ENCODE measurements at regions not wholly inside any gene's neighbourhood (a gene's known extent, or its start where the extent isn't known, plus 50 kb on each side); places are given as distances from the start of the nearest gene placed in this dataset.

DNA sequence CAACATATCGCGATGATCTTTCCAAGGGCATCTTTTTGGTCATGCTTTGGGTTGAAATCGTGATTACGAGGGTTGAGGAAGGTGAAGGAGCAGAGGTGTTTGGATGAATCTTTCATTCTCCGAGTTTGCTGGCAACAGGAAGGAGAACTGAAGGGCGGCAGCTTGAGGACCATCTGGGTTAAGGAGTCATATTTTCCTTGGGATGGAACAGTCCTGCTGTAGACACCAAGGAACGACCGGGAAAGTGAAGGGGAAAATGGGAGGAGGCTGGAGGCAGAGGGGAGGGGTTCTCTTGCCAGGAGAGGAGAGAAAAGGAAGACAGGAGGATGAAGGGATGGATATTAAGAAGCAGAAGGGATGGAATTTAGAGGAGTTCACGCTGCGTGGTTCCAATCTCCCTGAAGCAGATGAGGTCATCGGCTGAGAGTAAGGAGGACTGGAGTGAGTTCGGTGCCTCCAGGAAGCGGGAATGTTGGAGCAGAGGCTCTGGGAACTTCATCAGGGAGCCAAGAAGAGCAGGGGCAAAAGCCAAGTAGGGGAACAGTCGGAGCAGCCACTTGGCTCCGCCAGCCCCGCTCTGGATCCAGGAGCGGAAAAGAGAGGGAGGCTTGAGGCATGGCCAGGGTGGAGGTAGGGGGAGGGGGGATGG lies 116.6 kb upstream of the GALNT17 start:
- no peak overlapping the region for H4K8ac ChIP-seq (ENCODE audit: extremely low read depth, insufficient read depth, low read length)
- H2AK5ac ChIP-seq (ENCODE audit: low read depth, low read length) = no peak overlapping the region
- H3K9ac ChIP-seq (replicated peaks in 1 of 4; ENCODE audit: extremely low read depth in 1 of 4, low read depth in 3 of 4, low read length in 3 of 4) = no peak overlapping the region
- H3K4me1 ChIP-seq (replicated peaks in 1 of 4; ENCODE audit: control insufficient read depth in 3 of 4, insufficient read depth in 4 of 4, low read length in 3 of 4) = no peaks in the 10 kb centered on the region
- peak overlapping the region; percentile 76 for H2AFZ ChIP-seq (ENCODE audit: low read length)
- H3K4me3 ChIP-seq (ENCODE audit: extremely low read depth in 1 of 4, insufficient read depth in 2 of 4, low read depth in 3 of 4, low read length in 4 of 4) = no peak overlapping the region
- H2BK5ac ChIP-seq (ENCODE audit: low read depth, low read length) = 0 out of 2 replicates have a peak overlapping the region, but pooled peaks have one; percentile 52
- no peak overlapping the region for H2BK15ac ChIP-seq (ENCODE audit: low read length)
- H3K79me2 ChIP-seq (ENCODE audit: control insufficient read depth in 1 of 2, insufficient read depth in 2 of 2, low read length in 2 of 2) = no peaks in the 10 kb centered on the region
- no peak overlapping the region for H3K4ac ChIP-seq (replicated peaks; ENCODE audit: insufficient read length, low read depth, low read length)
- no peaks in the 10 kb centered on the region for H3K23me2 ChIP-seq (ENCODE audit: low read depth, low read length)
- no peak overlapping the region for H3K23ac ChIP-seq (ENCODE audit: insufficient read length)
- no peaks in the 10 kb centered on the region for H3K9me3 ChIP-seq (ENCODE audit: insufficient read depth in 2 of 2, low read depth in 1 of 2, low read length in 1 of 2)
- 0 out of 2 replicates have a peak overlapping the region, but pooled peaks have one; percentile 43 for H2BK20ac ChIP-seq (ENCODE audit: low read length)
- CTCF ChIA-PET (ENCODE audit: partially characterized antibody) = no interaction called here
- FAIRE-seq (no peak), DNase-seq (ENCODE audit: low read depth in 1 of 2, low spot score in 2 of 2) (no peak)
- no peaks in the 10 kb centered on the region for H4K20me1 ChIP-seq (replicated peaks in 1 of 2; ENCODE audit: control insufficient read depth in 1 of 2, insufficient read depth in 2 of 2, low read length in 2 of 2)
- no peak overlapping the region for H3K27ac ChIP-seq (ENCODE audit: low read depth, low read length)
- H3K18ac ChIP-seq (ENCODE audit: extremely low read depth, low read length) = no peak overlapping the region
- no peak overlapping the region for H4K5ac ChIP-seq (ENCODE audit: insufficient read length, low read depth, low read length)
- H3K36me3 ChIP-seq (ENCODE audit: control insufficient read depth in 2 of 4, insufficient read depth in 4 of 4, low read length in 3 of 4) = no peaks in the 10 kb centered on the region
- H2BK120ac ChIP-seq (replicated peaks; ENCODE audit: low read depth, low read length) = no peak overlapping the region
- no peak overlapping the region for H3K4me2 ChIP-seq (ENCODE audit: insufficient read depth in 1 of 2, low read depth in 2 of 2, low read length in 2 of 2)
- H3K27me3 ChIP-seq (replicated peaks in 1 of 4; ENCODE audit: control insufficient read depth in 3 of 4, extremely low read depth in 1 of 4, insufficient read depth in 3 of 4, low read length in 3 of 4) = no peaks in the 10 kb centered on the region
- H3K14ac ChIP-seq (ENCODE audit: insufficient read length) = no peak overlapping the region
- H2BK12ac ChIP-seq (ENCODE audit: low read depth, low read length) = 0 out of 2 replicates have a peak overlapping the region, but pooled peaks have one; percentile 50
- H4K91ac ChIP-seq (replicated peaks; ENCODE audit: insufficient read length, low read length) = no peak overlapping the region
- POLR2A ChIA-PET (ENCODE audit: partially characterized antibody) = no interaction called here
- WGBS, 2 experiments (ENCODE audit: extremely low coverage in 1 of 2, insufficient coverage in 1 of 2, insufficient read length in 1 of 2, insufficient replicate concordance in 2 of 2, low coverage in 1 of 2, low lambda C conversion rate in 2 of 2, missing lambda C conversion rate in 1 of 2) = 89% methylated on average over 13 of the region's 17 CpGs; no CpG with 5 or more reads in 1 of the 2 experiments
- H3K79me1 ChIP-seq (ENCODE audit: low read depth, low read length) = no peaks in the 10 kb centered on the region
- no peak overlapping the region for H3K56ac ChIP-seq (replicated peaks; ENCODE audit: insufficient read length, low read depth, low read length)
- TF ChIP-seq SUZ12 (IDR thresholded peaks at IDR 0.05; ENCODE audit: low read length) (no peak), SAP30 (IDR thresholded peaks at IDR 0.05; ENCODE audit: insufficient read depth, insufficient replicate concordance, low read length) (no peak), ZNF274 (IDR thresholded peaks at IDR 0.05; ENCODE audit: borderline replicate concordance, extremely low read depth, low read length) (no peak), HDAC6 (IDR thresholded peaks at IDR 0.05; ENCODE audit: low read depth, low read length) (no peak), SP1 (IDR thresholded peaks at IDR 0.05; ENCODE audit: low read depth, low read length) (no peak), CTBP2 (IDR thresholded peaks at IDR 0.05; ENCODE audit: borderline replicate concordance, insufficient read depth, insufficient read length, low read length) (no peak), KDM4A (IDR thresholded peaks at IDR 0.05; ENCODE audit: low read depth, low read length, severe bottlenecking) (no peak), BCL11A (IDR thresholded peaks at IDR 0.05; ENCODE audit: low read depth in 2 of 2, low read length in 2 of 2) (no peak), BACH1 (IDR thresholded peaks at IDR 0.05; ENCODE audit: low read length) (no peak), SIX5 (IDR thresholded peaks at IDR 0.05; ENCODE audit: low read depth, low read length) (no peak), CEBPB (IDR thresholded peaks at IDR 0.05; ENCODE audit: low read depth, low read length) (no peak), TEAD4 (IDR thresholded peaks at IDR 0.05; ENCODE audit: low read depth, low read length) (no peak)
- TF ChIP-seq, protein P1, sequence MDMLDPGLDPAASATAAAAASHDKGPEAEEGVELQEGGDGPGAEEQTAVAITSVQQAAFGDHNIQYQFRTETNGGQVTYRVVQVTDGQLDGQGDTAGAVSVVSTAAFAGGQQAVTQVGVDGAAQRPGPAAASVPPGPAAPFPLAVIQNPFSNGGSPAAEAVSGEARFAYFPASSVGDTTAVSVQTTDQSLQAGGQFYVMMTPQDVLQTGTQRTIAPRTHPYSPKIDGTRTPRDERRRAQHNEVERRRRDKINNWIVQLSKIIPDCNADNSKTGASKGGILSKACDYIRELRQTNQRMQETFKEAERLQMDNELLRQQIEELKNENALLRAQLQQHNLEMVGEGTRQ (IDR thresholded peaks at IDR 0.05; ENCODE audit: low read length) = no peak

All from H1 (cell line).